ENCODE measurements at regions not wholly inside any gene's neighbourhood (a gene's known extent, or its start where the extent isn't known, plus 50 kb on each side); places are given as distances from the start of the nearest gene placed in this dataset.

DNA sequence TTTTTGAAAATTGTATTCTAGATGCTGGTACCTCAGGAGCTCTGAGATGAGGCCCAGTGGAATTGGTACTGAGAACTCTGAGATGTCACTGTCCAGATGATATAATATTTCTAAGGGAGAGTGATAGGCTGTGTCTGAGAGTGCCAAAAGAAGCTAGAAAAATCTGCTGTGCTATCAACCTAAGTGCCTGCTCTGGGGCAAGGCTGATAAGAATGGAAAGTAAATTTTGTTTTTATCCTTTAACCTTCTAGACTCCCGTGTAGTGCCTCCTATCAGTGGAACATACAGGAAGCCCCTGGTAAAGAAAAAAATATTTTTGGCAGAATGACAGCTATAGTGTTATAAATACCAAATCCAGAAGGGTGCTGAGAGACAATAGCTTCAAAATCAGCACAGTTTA is 348.2 kb downstream of the TFAP2B start:
- TF ChIP-seq POLR2A (IDR thresholded peaks at IDR 0.05; ENCODE audit: extremely low read depth, insufficient read length), result no peak
- no peak for TF ChIP-seq CTCF (IDR thresholded peaks at IDR 0.05; ENCODE audit: low read depth, low read length)
- TF ChIP-seq MYC (IDR thresholded peaks at IDR 0.05; ENCODE audit: low read depth, low read length), result no peak
- TF ChIP-seq, protein P1, sequence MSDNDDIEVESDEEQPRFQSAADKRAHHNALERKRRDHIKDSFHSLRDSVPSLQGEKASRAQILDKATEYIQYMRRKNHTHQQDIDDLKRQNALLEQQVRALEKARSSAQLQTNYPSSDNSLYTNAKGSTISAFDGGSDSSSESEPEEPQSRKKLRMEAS (IDR thresholded peaks at IDR 0.05; ENCODE audit: low read depth, low read length), result no peak
